ENCODE measurements at regions not wholly inside any gene's neighbourhood (a gene's known extent, or its start where the extent isn't known, plus 50 kb on each side); places are given as distances from the start of the nearest gene placed in this dataset.

- TF ChIP-seq CTCF (IDR thresholded peaks at IDR 0.05; ENCODE audit: poor library complexity, severe bottlenecking) (no peak), TAF1 (IDR thresholded peaks at IDR 0.05; ENCODE audit: low read depth) (no peak), REST (IDR thresholded peaks at IDR 0.05; ENCODE audit: borderline replicate concordance) (no peak), EZH2 (IDR thresholded peaks at IDR 0.05; ENCODE audit: borderline replicate concordance, insufficient read depth, low read length, poor library complexity, severe bottlenecking) (no peak), RAD21 (conservative IDR thresholded peaks at IDR 0.05) (no peak), POLR2AphosphoS5 (IDR thresholded peaks at IDR 0.05) (no peak), EP300 (conservative IDR thresholded peaks at IDR 0.05; ENCODE audit: poor library complexity, severe bottlenecking) (no peak)
Observed at GRCh38 chr6:94639564-94639963, 937.8 kb upstream of the MANEA start.

Measured in neural cell (in vitro differentiated cells).